Peyer's patch (tissue), 4 donors: ENCODE measurements at regions not wholly inside any gene's neighbourhood (a gene's known extent, or its start where the extent isn't known, plus 50 kb on each side); places are given as distances from the start of the nearest gene placed in this dataset.

Experiments used
- DNase-seq, 3 donors: peaks; one replicate each; pipeline ENCODE4 v3.0.0-alpha.2; 2017 to 2019
- H3K27ac ChIP-seq, 4 donors: fragments of 200-600 bp; sonication (generic); one replicate each; pipeline ENCODE4 v1.5.1; 2016 to 2019
- H3K27me3 ChIP-seq, 2 donors: fragments of 200-600 bp; sonication (generic); one replicate each; pipeline ENCODE4 v1.5.1; 2019
- H3K36me3 ChIP-seq, 3 donors: fragments of 200-600 bp; sonication (generic); one replicate each; pipeline ENCODE4 v1.5.1; 2016 to 2019
- H3K4me1 ChIP-seq, 4 donors: fragments of 200-600 bp; sonication (generic); one replicate each; pipeline ENCODE4 v1.5.1; 2016 to 2019
- H3K4me3 ChIP-seq, 4 donors: fragments of 200-600 bp; sonication (generic); 1 replicate in 3 of 4; 2 replicates in 1 of 4; pipeline ENCODE4 v1.5.1; 2016 to 2019; ENCODE audit warnings: mild to moderate bottlenecking in 1 of 4
- H3K9me3 ChIP-seq, 4 donors: fragments of 200-600 bp; sonication (generic); one replicate each; pipeline ENCODE4 v1.5.1; 2016 to 2019; ENCODE audit warnings: mild to moderate bottlenecking in 1 of 4
- CTCF ChIP-seq, 6 experiments: fragments of 450-650 bp in 4 of 6; fragments of 200-600 bp in 2 of 6; sonication (generic) in 1 of 6; IDR thresholded peaks; one replicate each; pipeline ENCODE4 v1.5.1; 2017 to 2019; ENCODE audit warnings: antibody characterized with exemption in 6 of 6, mild to moderate bottlenecking in 3 of 6, moderate library complexity in 1 of 6
- POLR2A ChIP-seq, 2 donors: fragments of 450-650 bp; IDR thresholded peaks; one replicate each; pipeline ENCODE4 v1.5.1; 2017; ENCODE audit warnings: antibody characterized with exemption in 2 of 2, mild to moderate bottlenecking in 2 of 2, moderate library complexity in 2 of 2

GRCh38 chr1:24995661-24996060, 65.6 kb upstream of the RUNX3 start:
- Histone ChIP-seq H3K36me3 (no peaks in the 10 kb centered on the region), H3K27ac (peak overlapping the region in 1 of 4 donors; percentile 8), H3K4me1 (peaks cover 0 to 27% (median 3%) of the 10 kb centered on the region in 4 donors), H3K9me3 (no peaks in the 10 kb centered on the region), H3K4me3 (no peak overlapping the region), H3K27me3 (no peaks in the 10 kb centered on the region)
- TF ChIP-seq POLR2A (IDR thresholded peaks at IDR 0.05) (no peak), CTCF (IDR thresholded peaks at IDR 0.05) (no peak)
- DNase-seq: no peak

GRCh38 chr1:24995140-24995539, 65.1 kb upstream of the RUNX3 start:
- no peaks in the 10 kb centered on the region for H3K27me3 ChIP-seq
- peaks cover 0 to 27% (median 3%) of the 10 kb centered on the region in 4 donors for H3K4me1 ChIP-seq
- DNase-seq: no peak
- H3K9me3 ChIP-seq: no peaks in the 10 kb centered on the region
- H3K27ac ChIP-seq: peak overlapping the region in 1 of 4 donors; percentile 8
- no peaks in the 10 kb centered on the region for H3K36me3 ChIP-seq
- H3K4me3 ChIP-seq: no peak overlapping the region
- TF ChIP-seq POLR2A (IDR thresholded peaks at IDR 0.05): no peak
- no peak for TF ChIP-seq CTCF (IDR thresholded peaks at IDR 0.05)

- peak overlapping the region in 3 of 4 donors; percentile 68 to 73 (median 71) for H3K27ac ChIP-seq
- no peaks in the 10 kb centered on the region for H3K9me3 ChIP-seq
- DNase-seq: no peak
- TF ChIP-seq POLR2A (IDR thresholded peaks at IDR 0.05) (no peak), CTCF (IDR thresholded peaks at IDR 0.05) (no peak)
- H3K36me3 ChIP-seq: no peaks in the 10 kb centered on the region
- peaks cover 0 to 27% (median 3%) of the 10 kb centered on the region in 4 donors for H3K4me1 ChIP-seq
- H3K4me3 ChIP-seq: no peak overlapping the region
- H3K27me3 ChIP-seq: no peaks in the 10 kb centered on the region
Measured at GRCh38 chr1:24993871-24994580, 64.0 kb upstream of the RUNX3 start.

- Histone ChIP-seq H3K27ac (peak overlapping the region; percentile 69 to 84 (median 72)), H3K4me1 (peaks cover 0 to 27% (median 3%) of the 10 kb centered on the region in 4 donors), H3K4me3 (peak overlapping the region in 1 of 4 donors; percentile 21), H3K9me3 (no peaks in the 10 kb centered on the region), H3K36me3 (no peaks in the 10 kb centered on the region), H3K27me3 (no peaks in the 10 kb centered on the region)
- DNase-seq: peak in 2 of 3 donors; percentile 52 to 70
- TF ChIP-seq POLR2A (IDR thresholded peaks at IDR 0.05) (no peak), CTCF (IDR thresholded peaks at IDR 0.05) (no peak)
Measured at GRCh38 chr1:24992761-24993211, 62.7 kb upstream of the RUNX3 start.

GRCh38 chr1:24992124-24992760, 62.2 kb upstream of the RUNX3 start:
- Histone ChIP-seq H3K27me3 (no peaks in the 10 kb centered on the region), H3K27ac (peak overlapping the region; percentile 69 to 84 (median 72)), H3K4me3 (peak overlapping the region in 1 of 4 donors; percentile 21), H3K9me3 (no peaks in the 10 kb centered on the region), H3K36me3 (no peaks in the 10 kb centered on the region), H3K4me1 (peaks cover 0 to 27% (median 3%) of the 10 kb centered on the region in 4 donors)
- TF ChIP-seq CTCF (IDR thresholded peaks at IDR 0.05) (no peak), POLR2A (IDR thresholded peaks at IDR 0.05) (no peak)
- DNase-seq: no peak
